GM12874 (cell line): ENCODE measurements at regions not wholly inside any gene's neighbourhood (a gene's known extent, or its start where the extent isn't known, plus 50 kb on each side); places are given as distances from the start of the nearest gene placed in this dataset.

ENCODE experiments used
- CTCF ChIP-seq: IDR thresholded peaks from 2 replicates; pipeline ENCODE4 v1.5.1; 2011; ENCODE audit warnings: low read depth, mild to moderate bottlenecking, control low read depth, low read length, moderate library complexity; ENCODE audit not compliant: insufficient read depth

- no peak for TF ChIP-seq CTCF
Observed at GRCh38 chr13:67557642-67558241, 327.6 kb upstream of the PCDH9 start.

- TF ChIP-seq CTCF: no peak
Observed at GRCh38 chr13:67557118-67557517, 327.0 kb upstream of the PCDH9 start.

- TF ChIP-seq CTCF: no peak
Observed at GRCh38 chr13:67554746-67555452, 324.8 kb upstream of the PCDH9 start.

- no peak for TF ChIP-seq CTCF
Observed at GRCh38 chr13:67554286-67554685, 324.1 kb upstream of the PCDH9 start.

- no peak for TF ChIP-seq CTCF
Observed at GRCh38 chr13:67549331-67549730, 319.2 kb upstream of the PCDH9 start.

- TF ChIP-seq CTCF: no peak
Observed at GRCh38 chr13:67538906-67539305, 308.8 kb upstream of the PCDH9 start.

GRCh38 chr13:67520886-67521285 lies 290.8 kb upstream of the PCDH9 start:
- TF ChIP-seq CTCF: no peak
